HepG2 (cell line): ENCODE measurements at regions not wholly inside any gene's neighbourhood (a gene's known extent, or its start where the extent isn't known, plus 50 kb on each side); places are given as distances from the start of the nearest gene placed in this dataset.

ENCODE experiments used
- ATAC-seq: fragments of 200-7000 bp; cut with Tn5 transposase; 3 replicates; pipeline ENCODE4 v1.9.1; 2020; ENCODE audit warnings: mild to moderate bottlenecking, moderate library complexity
- BruUV-seq: library from RNA; stranded (reverse); fragments of 400-500 nt; replicated peaks from 2 replicates; lab custom pipeline; 2021; lab: Mats Ljungman, UMichigan
- CTCF ChIA-PET: fragments of 300-600 bp; formaldehyde crosslinking; extraction: SDS; loops from one replicate; lab custom pipeline; 2021; ENCODE audit warnings: low total read pairs, inconsistent platforms, low intra/inter-chr PET ratio; lab: Yijun Ruan, JAX
- POLR2A ChIA-PET: fragments of 350-600 bp; sonication (Branson Sonifier 250); formaldehyde crosslinking; loops from one replicate; lab custom pipeline; 2020; ENCODE audit warnings: antibody characterized with exemption, inconsistent platforms; lab: Yijun Ruan, JAX
- DNase-seq: peaks from one replicate; pipeline ENCODE4 v3.0.0-alpha.2; 2015; ENCODE audit warnings: low spot score
- FAIRE-seq: peaks from 3 replicates; lab custom pipeline; 2011; peaks lifted over from hg19 to GRCh38; lab: Jason Lieb, UNC
- H2AFZ ChIP-seq: one replicate; pipeline ENCODE4 v1.6.1; 2011; ENCODE audit warnings: low read length, inconsistent platforms
- H3K27ac ChIP-seq: fragments of 300-600 bp; 3 replicates; pipeline ENCODE4 v1.8.0; 2011; ENCODE audit warnings: mixed run types, mild to moderate bottlenecking, mixed read lengths, low read length, inconsistent platforms; ENCODE audit not compliant: insufficient read depth; ENCODE audit errors: extremely low read length
- H3K27me3 ChIP-seq, 2 experiments: fragments of 200-600 bp in 1 of 2; 2 replicates in 1 of 2; 3 replicates in 1 of 2; pipeline versions ENCODE4 v1.6.0 to v1.8.0; 2011; ENCODE audit warnings: low read length in 2 of 2, mild to moderate bottlenecking in 2 of 2, moderate library complexity in 2 of 2, inconsistent platforms in 1 of 2; ENCODE audit not compliant: insufficient read depth in 2 of 2, control insufficient read depth in 1 of 2
- H3K36me3 ChIP-seq, 2 experiments: fragments of 200-600 bp in 1 of 2; replicated peaks in 1 of 2; 2 replicates in 1 of 2; 3 replicates in 1 of 2; pipeline versions ENCODE4 v1.5.1 to v1.8.0; 2011; ENCODE audit warnings: low read length in 2 of 2, inconsistent platforms in 1 of 2; ENCODE audit not compliant: insufficient read depth in 2 of 2, control insufficient read depth in 1 of 2
- H3K4me1 ChIP-seq: 2 replicates; pipeline ENCODE4 v1.5.1; 2012; ENCODE audit warnings: low read length, inconsistent platforms; ENCODE audit not compliant: insufficient read depth
- H3K4me2 ChIP-seq: 2 replicates; pipeline ENCODE4 v1.6.0; 2011; ENCODE audit warnings: low read depth, low read length, inconsistent platforms
- H3K4me3 ChIP-seq, 3 experiments: fragments of 200-600 bp in 1 of 3; sonication (generic), shearing (Covaris generic) in 1 of 3; replicated peaks in 1 of 3; 2 replicates each; pipeline ENCODE4 v1.5.1; 2011 to 2016; ENCODE audit warnings: low read length in 3 of 3, inconsistent platforms in 2 of 3, low read depth in 2 of 3, mild to moderate bottlenecking in 2 of 3, control low read depth in 1 of 3, mixed read lengths in 1 of 3; ENCODE audit not compliant: insufficient read depth in 1 of 3
- H3K79me2 ChIP-seq: one replicate; pipeline ENCODE4 v1.6.1; 2011; ENCODE audit warnings: low read length, inconsistent platforms; ENCODE audit not compliant: insufficient read depth
- H3K9ac ChIP-seq: 2 replicates; pipeline ENCODE4 v1.6.0; 2011; ENCODE audit warnings: mild to moderate bottlenecking, low read depth, low read length, inconsistent platforms; ENCODE audit not compliant: insufficient read depth
- H3K9me3 ChIP-seq: 2 replicates; pipeline ENCODE4 v1.5.1; 2012; ENCODE audit warnings: mild to moderate bottlenecking, low read length
- H4K20me1 ChIP-seq: 2 replicates; pipeline ENCODE4 v1.6.0; 2011; ENCODE audit warnings: inconsistent platforms, mild to moderate bottlenecking, low read length, moderate library complexity; ENCODE audit not compliant: insufficient read depth
- CREB1 ChIP-seq, 2 experiments: fragments of 450-650 bp in 1 of 2; IDR thresholded peaks; 2 replicates each; pipeline ENCODE4 v1.6.1; 2016 to 2017; ENCODE audit warnings: control low read depth in 1 of 2, mild to moderate bottlenecking in 1 of 2, missing compliant biosample characterization in 1 of 2, missing genetic modification characterization in 1 of 2
- DPF2 ChIP-seq: sonication (generic); formaldehyde crosslinking; IDR thresholded peaks from 2 replicates; pipeline ENCODE4 v1.4.0; 2020; ENCODE audit warnings: mild to moderate bottlenecking, low read depth, missing genetic modification reagents, borderline replicate concordance
- FOXK2 ChIP-seq: fragments of 450-650 bp; IDR thresholded peaks from 2 replicates; pipeline ENCODE4 v1.6.1; 2016
- KDM2A ChIP-seq: sonication (generic); formaldehyde crosslinking; IDR thresholded peaks from 2 replicates; pipeline ENCODE4 v1.4.0; 2020; ENCODE audit warnings: low read depth, missing genetic modification reagents, borderline replicate concordance
- MYPOP ChIP-seq: sonication (generic); formaldehyde crosslinking; IDR thresholded peaks from 2 replicates; pipeline ENCODE4 v1.8.1; 2023; ENCODE audit warnings: mild to moderate bottlenecking, moderate library complexity, missing genetic modification reagents
- SMAD9 ChIP-seq: sonication (generic); formaldehyde crosslinking; IDR thresholded peaks from 2 replicates; pipeline ENCODE4 v1.5.1; 2020; ENCODE audit warnings: mild to moderate bottlenecking, missing genetic modification reagents
- ZNF329 ChIP-seq: sonication (generic); formaldehyde crosslinking; IDR thresholded peaks from 2 replicates; pipeline ENCODE4 v1.9.0; 2021; ENCODE audit warnings: low read depth, mild to moderate bottlenecking, missing genetic modification reagents
- ZNF335 ChIP-seq: sonication (generic); formaldehyde crosslinking; IDR thresholded peaks from 2 replicates; pipeline ENCODE4 v1.4.0; 2020; ENCODE audit warnings: missing genetic modification reagents
- WGBS: methylation state at CpG from one replicate; pipeline ENCODE4 v1.1.6; 2017; ENCODE audit warnings: low lambda C conversion rate; 5-methylcytosine and 5-hydroxymethylcytosine counted together
- in situ Hi-C: cut with HindIII; loops from 2 replicates; pipeline ENCODE4 v1.10.0; 2017; ENCODE audit warnings: low pct_unique_long_range_greater_than_20kb; ENCODE audit not compliant: extremely low pct_ligation_motif_present
- intact Hi-C: fragments of 100-400 bp; cut with micrococcal nuclease; formaldehyde crosslinking; loops from one replicate; pipeline ENCODE4 v1.10.0; 2022; ENCODE audit not compliant: unreplicated experiment
- TF ChIP-seq, protein P1 (sequence below): sonication (generic); formaldehyde crosslinking; IDR thresholded peaks from 2 replicates; pipeline ENCODE4 v1.4.0; 2020; ENCODE audit warnings: missing genetic modification reagents, borderline replicate concordance

DNA sequence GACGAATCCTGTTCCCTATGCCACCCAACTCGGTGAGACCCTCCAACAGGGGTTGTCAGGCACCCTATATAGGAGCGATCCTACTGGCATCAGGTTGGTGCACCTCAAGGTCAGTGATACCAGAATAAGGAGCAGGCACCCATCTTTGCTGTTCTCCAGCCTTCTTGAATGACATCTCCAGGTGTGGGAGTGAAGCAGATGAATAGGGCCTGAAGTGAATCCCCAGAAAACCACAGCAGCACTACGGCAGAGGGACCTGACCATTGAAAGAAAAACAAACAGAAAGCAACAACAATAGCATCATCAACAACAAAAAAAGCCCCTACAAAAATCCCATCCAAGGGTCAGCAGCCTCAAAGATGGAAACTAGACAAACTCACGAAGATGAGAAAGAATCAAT, 445.2 kb upstream of the ATP2B1 start:
- Histone ChIP-seq H3K4me3 (no peak overlapping the region), H3K79me2 (no peaks in the 10 kb centered on the region), H3K9me3 (peaks cover 21% of the 10 kb centered on the region; the same call in 1 of the 2 replicates), H3K9ac (no peak overlapping the region), H3K4me2 (no peak overlapping the region), H3K36me3 (no peaks in the 10 kb centered on the region), H3K27me3 (no peaks in the 10 kb centered on the region), H3K27ac (no peak overlapping the region), H3K4me1 (no peaks in the 10 kb centered on the region), H2AFZ (no peak overlapping the region), H4K20me1 (no peaks in the 10 kb centered on the region)
- FAIRE-seq (no peak), DNase-seq (no peak), ATAC-seq (no peak)
- intact Hi-C loops (no loop called here), in situ Hi-C loops (no loop called here)
- no peak for TF ChIP-seq ZNF335 (CRISPR knock-in tag)
- TF ChIP-seq DPF2 (CRISPR knock-in tag): no peak
- TF ChIP-seq ZNF329 (CRISPR knock-in tag): no peak
- TF ChIP-seq, protein P1, sequence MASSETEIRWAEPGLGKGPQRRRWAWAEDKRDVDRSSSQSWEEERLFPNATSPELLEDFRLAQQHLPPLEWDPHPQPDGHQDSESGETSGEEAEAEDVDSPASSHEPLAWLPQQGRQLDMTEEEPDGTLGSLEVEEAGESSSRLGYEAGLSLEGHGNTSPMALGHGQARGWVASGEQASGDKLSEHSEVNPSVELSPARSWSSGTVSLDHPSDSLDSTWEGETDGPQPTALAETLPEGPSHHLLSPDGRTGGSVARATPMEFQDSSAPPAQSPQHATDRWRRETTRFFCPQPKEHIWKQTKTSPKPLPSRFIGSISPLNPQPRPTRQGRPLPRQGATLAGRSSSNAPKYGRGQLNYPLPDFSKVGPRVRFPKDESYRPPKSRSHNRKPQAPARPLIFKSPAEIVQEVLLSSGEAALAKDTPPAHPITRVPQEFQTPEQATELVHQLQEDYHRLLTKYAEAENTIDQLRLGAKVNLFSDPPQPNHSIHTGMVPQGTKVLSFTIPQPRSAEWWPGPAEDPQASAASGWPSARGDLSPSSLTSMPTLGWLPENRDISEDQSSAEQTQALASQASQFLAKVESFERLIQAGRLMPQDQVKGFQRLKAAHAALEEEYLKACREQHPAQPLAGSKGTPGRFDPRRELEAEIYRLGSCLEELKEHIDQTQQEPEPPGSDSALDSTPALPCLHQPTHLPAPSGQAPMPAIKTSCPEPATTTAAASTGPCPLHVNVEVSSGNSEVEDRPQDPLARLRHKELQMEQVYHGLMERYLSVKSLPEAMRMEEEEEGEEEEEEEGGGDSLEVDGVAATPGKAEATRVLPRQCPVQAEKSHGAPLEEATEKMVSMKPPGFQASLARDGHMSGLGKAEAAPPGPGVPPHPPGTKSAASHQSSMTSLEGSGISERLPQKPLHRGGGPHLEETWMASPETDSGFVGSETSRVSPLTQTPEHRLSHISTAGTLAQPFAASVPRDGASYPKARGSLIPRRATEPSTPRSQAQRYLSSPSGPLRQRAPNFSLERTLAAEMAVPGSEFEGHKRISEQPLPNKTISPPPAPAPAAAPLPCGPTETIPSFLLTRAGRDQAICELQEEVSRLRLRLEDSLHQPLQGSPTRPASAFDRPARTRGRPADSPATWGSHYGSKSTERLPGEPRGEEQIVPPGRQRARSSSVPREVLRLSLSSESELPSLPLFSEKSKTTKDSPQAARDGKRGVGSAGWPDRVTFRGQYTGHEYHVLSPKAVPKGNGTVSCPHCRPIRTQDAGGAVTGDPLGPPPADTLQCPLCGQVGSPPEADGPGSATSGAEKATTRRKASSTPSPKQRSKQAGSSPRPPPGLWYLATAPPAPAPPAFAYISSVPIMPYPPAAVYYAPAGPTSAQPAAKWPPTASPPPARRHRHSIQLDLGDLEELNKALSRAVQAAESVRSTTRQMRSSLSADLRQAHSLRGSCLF (CRISPR knock-in tag): no peak
- TF ChIP-seq MYPOP (CRISPR knock-in tag): no peak
- TF ChIP-seq SMAD9 (CRISPR knock-in tag): no peak
- no peak for TF ChIP-seq KDM2A
- no peak for TF ChIP-seq FOXK2
- TF ChIP-seq CREB1 (IDR thresholded peaks at IDR 0.05): no peak
- no peak for TF ChIP-seq CREB1 (CRISPR knock-in tag; IDR thresholded peaks at IDR 0.05)
- WGBS: 0% methylated on average over 5 of the region's 5 CpGs
- no TSS peak for BruUV-seq
- ChIA-PET CTCF (no interaction called here), POLR2A (no interaction called here)
